ENCODE measurements at regions not wholly inside any gene's neighbourhood (a gene's known extent, or its start where the extent isn't known, plus 50 kb on each side); places are given as distances from the start of the nearest gene placed in this dataset.

DNA sequence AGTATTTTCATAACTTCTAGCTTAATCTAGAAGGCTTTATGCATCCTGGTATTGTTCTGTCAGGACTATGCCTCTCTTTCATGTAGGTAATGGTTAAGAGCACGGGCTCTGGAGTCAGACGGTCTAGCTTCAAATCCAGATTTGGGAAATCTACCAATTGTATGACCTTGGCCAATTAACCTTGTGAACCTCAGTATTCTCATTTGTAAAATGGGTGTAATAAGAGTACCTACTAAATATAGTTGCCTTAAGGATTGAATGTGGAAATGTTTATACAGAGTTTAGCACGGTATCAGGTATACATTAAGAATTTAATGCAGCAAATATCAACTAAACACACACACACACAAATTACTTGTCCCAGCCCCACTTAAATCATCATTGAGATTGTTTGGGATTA, 97.3 kb upstream of the RAB3GAP2 start:
- TF ChIP-seq, protein P1, sequence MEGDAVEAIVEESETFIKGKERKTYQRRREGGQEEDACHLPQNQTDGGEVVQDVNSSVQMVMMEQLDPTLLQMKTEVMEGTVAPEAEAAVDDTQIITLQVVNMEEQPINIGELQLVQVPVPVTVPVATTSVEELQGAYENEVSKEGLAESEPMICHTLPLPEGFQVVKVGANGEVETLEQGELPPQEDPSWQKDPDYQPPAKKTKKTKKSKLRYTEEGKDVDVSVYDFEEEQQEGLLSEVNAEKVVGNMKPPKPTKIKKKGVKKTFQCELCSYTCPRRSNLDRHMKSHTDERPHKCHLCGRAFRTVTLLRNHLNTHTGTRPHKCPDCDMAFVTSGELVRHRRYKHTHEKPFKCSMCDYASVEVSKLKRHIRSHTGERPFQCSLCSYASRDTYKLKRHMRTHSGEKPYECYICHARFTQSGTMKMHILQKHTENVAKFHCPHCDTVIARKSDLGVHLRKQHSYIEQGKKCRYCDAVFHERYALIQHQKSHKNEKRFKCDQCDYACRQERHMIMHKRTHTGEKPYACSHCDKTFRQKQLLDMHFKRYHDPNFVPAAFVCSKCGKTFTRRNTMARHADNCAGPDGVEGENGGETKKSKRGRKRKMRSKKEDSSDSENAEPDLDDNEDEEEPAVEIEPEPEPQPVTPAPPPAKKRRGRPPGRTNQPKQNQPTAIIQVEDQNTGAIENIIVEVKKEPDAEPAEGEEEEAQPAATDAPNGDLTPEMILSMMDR (IDR thresholded peaks at IDR 0.05), result no peak
- TF ChIP-seq EP300 (IDR thresholded peaks at IDR 0.05), result no peak

All from upper lobe of left lung (tissue), 4 donors.